A673 (cell line): ENCODE measurements at regions not wholly inside any gene's neighbourhood (a gene's known extent, or its start where the extent isn't known, plus 50 kb on each side); places are given as distances from the start of the nearest gene placed in this dataset.

Experiments used
- CTCF ChIP-seq: fragments of 300-800, 200-600 bp; sonication (generic); conservative IDR thresholded peaks from 2 replicates; pipeline ENCODE4 v1.5.1; 2017; ENCODE audit warnings: low read depth, mild to moderate bottlenecking, antibody characterized with exemption, low read length, moderate library complexity, mixed read lengths
- EZH2 ChIP-seq: fragments of 200-600 bp; sonication (generic); IDR thresholded peaks from 2 replicates; pipeline ENCODE4 v1.6.1; 2017; ENCODE audit warnings: borderline replicate concordance, low read depth, mild to moderate bottlenecking, mixed read lengths, antibody characterized with exemption, low read length; ENCODE audit not compliant: poor library complexity, severe bottlenecking

- TF ChIP-seq CTCF, result no peak
- no peak for TF ChIP-seq EZH2
These were observed 423.4 kb downstream of the CD83 start for GRCh38 chr6:14540810-14541540.
